Spinal cord (tissue), 9 donors: ENCODE measurements at regions not wholly inside any gene's neighbourhood (a gene's known extent, or its start where the extent isn't known, plus 50 kb on each side); places are given as distances from the start of the nearest gene placed in this dataset.

Source experiments
- DNase-seq, 6 donors: peaks; one replicate each; pipeline versions ENCODE4 v3.0.0 to v3.0.0-alpha.2; 2013 to 2015; ENCODE audit warnings: low spot score in 6 of 6, low read depth in 4 of 6
- H3K27ac ChIP-seq: one replicate; pipeline ENCODE4 v1.5.1; 2013; ENCODE audit warnings: low read depth, low read length, control low read depth
- H3K27me3 ChIP-seq: one replicate; pipeline ENCODE4 v1.6.1; 2013; ENCODE audit warnings: low read length; ENCODE audit not compliant: control insufficient read depth, insufficient read depth
- H3K36me3 ChIP-seq: one replicate; pipeline ENCODE4 v1.6.1; 2013; ENCODE audit warnings: low read length; ENCODE audit not compliant: control insufficient read depth, insufficient read depth
- H3K4me1 ChIP-seq: one replicate; pipeline ENCODE4 v1.6.1; 2013; ENCODE audit warnings: low read length; ENCODE audit not compliant: control insufficient read depth, insufficient read depth
- H3K4me3 ChIP-seq: one replicate; pipeline ENCODE4 v1.5.1; 2013; ENCODE audit warnings: low read depth, low read length, control low read depth
- H3K9me3 ChIP-seq: one replicate; pipeline ENCODE4 v1.6.1; 2013; ENCODE audit warnings: low read length; ENCODE audit not compliant: control insufficient read depth, insufficient read depth
- WGBS: methylation state at CpG from one replicate; pipeline ENCODE4 v1.1.5; 2013; ENCODE audit warnings: missing lambda C conversion rate; ENCODE audit not compliant: insufficient coverage; 5-methylcytosine and 5-hydroxymethylcytosine counted together
- donor health status: healthy.

DNA sequence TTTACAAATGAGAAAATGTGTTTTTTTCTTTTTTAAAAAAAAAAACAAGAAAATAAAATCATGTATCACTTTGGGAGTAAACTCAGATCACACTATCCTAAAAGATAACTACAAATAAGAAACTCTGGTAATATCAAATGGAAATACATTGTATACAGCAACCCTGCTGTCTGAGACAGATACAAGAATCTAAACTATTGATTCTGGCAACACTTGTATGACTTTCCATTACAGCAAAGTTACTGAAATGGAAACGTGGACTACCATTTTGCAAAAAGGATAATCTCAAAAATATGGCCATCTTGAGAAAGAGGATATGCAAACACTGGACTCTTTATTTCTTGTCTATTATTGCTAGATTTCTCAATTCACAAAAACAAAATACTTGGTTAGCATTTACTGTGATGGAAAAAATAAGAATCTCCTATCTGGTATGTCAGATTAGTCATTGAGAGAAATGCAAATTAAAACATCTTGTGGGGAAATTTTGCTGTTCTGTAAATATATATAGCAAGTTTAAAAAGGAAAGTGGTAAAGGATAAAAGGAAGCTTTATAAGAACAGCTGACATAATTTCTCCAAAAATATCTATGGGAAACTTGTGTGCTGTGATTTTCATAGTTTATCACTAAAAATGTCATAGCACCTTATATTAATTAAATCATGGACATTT, 112.9 kb upstream of the FER start:
- Histone ChIP-seq H3K9me3 (no peaks in the 10 kb centered on the region), H3K4me3 (no peak overlapping the region), H3K4me1 (no peaks in the 10 kb centered on the region), H3K36me3 (no peaks in the 10 kb centered on the region), H3K27ac (no peak overlapping the region), H3K27me3 (no peaks in the 10 kb centered on the region)
- no peak for DNase-seq
- no CpG with 5 or more reads among the region's 1 CpG for WGBS

DNA sequence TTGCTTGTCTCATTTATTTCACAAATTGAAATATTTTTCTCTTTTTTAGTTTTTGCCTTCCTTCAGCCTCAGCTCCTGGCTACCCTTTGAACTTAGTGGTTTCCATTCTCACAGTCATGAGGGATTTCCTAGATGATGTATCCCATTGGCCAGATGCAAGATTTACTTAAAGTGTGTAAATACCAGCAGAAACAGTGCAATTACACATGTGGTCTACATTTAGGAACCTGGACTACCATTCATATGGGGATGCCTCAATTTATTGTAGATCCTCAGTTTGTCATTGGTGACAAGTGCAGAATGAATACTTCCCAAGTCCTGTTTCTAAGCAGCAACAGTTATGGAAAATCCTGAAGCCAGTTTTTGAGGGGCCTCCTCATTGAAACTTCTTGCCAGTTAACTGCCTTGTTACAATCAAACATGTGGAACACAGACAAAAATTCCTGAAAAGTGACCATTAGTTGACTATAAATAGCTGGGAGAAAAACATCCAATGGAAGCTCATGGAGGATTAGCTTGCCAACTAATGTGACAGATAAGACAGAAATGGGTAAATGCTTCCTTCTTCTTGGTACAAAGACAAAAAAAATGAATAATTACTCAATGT, 113.6 kb upstream of the FER start:
- H3K9me3 ChIP-seq, result no peaks in the 10 kb centered on the region
- no peak overlapping the region for H3K27ac ChIP-seq
- no peaks in the 10 kb centered on the region for H3K4me1 ChIP-seq
- no peak for DNase-seq
- no peaks in the 10 kb centered on the region for H3K27me3 ChIP-seq
- no peak overlapping the region for H3K4me3 ChIP-seq
- H3K36me3 ChIP-seq, result no peaks in the 10 kb centered on the region

DNA sequence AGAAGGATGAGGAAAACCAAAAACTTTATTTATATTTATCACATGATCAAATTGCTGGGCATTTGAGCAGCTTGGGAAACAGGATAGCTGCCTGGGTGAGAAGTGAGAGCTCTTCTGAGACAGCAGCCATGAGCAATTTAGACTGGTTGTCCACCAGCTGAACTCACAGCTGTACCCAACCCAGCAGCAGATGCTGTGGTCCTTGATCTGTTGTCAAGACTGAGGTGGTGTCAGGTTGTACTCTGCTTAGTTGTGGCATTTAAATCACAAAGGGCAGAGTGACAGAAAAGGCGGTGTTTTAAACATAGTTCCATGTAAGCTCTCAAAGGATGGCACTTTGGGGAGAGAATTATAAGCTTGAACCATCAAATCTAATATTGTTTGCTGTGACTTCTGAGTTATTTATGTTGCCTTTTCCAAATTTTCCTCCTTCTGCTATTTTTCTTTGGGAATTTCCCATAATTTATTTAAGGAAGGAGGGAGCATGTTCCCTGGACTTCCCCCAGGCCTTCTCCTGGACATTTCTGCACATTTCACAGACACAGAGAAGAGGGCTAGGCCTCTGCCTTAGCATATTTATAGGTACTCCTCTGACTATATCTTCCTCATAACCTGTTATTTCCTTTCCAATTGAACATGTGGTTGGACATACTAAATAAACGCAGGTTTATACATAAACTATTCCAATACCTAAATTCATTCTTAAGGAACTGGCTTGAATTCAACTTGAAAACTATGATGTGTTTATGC, 117.7 kb upstream of the FER start:
- Histone ChIP-seq H3K4me1 (no peaks in the 10 kb centered on the region), H3K4me3 (no peak overlapping the region)
- 100% methylated on average over 1 of the region's 2 CpGs for WGBS

DNA sequence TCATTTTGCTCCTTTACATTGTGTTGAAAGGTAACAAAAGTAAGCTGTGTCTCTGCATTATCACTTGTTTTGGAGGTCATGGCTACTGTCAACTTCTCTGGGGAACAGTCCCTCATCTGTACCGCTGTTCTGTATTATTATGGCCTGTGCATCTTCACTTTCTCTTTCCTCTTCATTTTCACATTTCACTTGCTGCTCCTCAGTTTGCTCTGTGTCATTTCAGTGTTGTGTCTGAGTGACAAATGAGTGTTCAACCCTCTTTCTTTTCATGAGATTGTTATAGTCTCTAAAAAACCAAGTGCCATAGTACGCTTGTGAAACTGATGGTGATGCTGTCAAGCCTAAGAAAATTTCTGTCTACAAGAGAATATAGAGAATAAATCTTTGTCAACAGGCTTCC, 122.0 kb upstream of the FER start:
- Histone ChIP-seq H3K27ac (no peak overlapping the region), H3K4me1 (no peaks in the 10 kb centered on the region), H3K36me3 (no peaks in the 10 kb centered on the region), H3K4me3 (no peak overlapping the region), H3K27me3 (no peaks in the 10 kb centered on the region), H3K9me3 (no peaks in the 10 kb centered on the region)
- peak in 1 of 6 donors; percentile 46 for DNase-seq
- WGBS, result no CpG with 5 or more reads among the region's 2 CpGs

More for the DNA sequence above, 117.7 kb upstream of the FER start:
- no peak for DNase-seq
- no peaks in the 10 kb centered on the region for H3K36me3 ChIP-seq
- no peaks in the 10 kb centered on the region for H3K9me3 ChIP-seq
- no peaks in the 10 kb centered on the region for H3K27me3 ChIP-seq
- H3K27ac ChIP-seq, result no peak overlapping the region

DNA sequence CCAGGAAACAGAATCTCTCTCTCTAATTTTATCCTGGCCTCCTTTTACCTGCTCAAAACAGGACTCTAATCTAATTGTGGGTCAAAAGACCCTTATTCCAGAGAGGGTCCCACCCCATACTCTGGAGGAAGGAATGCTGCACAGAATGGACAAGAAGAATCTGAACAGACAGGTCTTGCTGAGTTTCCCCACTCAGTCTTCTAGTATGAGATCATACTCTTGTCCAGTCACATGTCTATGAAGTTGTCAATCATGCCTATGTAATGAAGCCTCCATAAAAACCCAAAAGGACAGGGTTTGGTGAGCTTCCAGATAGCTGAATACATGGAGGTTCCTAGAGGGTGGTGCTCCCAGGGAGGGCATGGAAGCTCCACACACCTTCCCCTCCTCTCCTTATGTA, 123.9 kb upstream of the FER start:
- Histone ChIP-seq H3K27me3 (no peaks in the 10 kb centered on the region), H3K36me3 (no peaks in the 10 kb centered on the region), H3K4me1 (no peaks in the 10 kb centered on the region), H3K9me3 (no peaks in the 10 kb centered on the region), H3K4me3 (no peak overlapping the region), H3K27ac (no peak overlapping the region)
- DNase-seq, result no peak

DNA sequence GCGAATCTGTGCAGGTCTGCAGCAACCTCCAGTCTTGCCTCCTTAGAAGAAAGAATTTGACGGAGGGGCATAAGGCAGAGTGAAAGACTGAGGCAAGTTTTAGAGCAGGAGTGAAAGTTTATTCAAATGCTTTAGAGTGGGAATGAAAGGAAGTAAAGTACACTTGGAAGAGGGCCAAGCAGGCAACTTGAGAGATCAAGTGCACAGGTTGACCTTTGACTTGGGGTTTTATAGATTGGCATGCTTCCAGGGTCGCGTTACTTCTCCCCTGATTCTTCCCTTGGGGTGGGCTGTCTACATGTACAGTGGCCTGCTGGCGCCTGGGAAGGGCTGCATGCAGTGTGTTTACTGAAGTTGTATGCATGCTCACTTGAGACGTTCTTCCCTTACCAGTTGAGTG, 127.2 kb upstream of the FER start:
- Histone ChIP-seq H3K27ac (no peak overlapping the region), H3K4me1 (no peaks in the 10 kb centered on the region), H3K27me3 (no peaks in the 10 kb centered on the region), H3K4me3 (no peak overlapping the region), H3K9me3 (no peaks in the 10 kb centered on the region), H3K36me3 (no peaks in the 10 kb centered on the region)
- no peak for DNase-seq
- 71% methylated on average over 6 of the region's 6 CpGs for WGBS

DNA sequence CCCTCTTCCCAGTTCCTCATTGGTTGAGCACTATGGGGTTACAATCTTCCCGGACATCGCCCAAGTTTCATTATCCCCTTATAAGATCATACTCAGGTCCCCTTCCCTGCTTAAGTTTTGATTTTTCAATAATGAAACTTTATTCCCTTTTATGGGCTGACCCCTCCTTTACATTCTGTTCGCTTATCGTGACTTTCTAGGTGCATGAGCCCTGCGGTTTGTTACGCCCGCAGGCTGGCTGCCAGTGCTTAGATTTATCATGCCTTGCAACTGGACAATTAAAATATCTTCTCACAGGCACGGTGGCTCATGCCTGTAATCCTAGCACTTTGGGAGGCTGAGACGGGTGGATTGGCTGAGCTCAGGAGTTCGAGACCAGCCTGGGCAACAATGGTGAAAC, 127.9 kb upstream of the FER start:
- WGBS, result 94% methylated on average over 10 of the region's 10 CpGs
- Histone ChIP-seq H3K27ac (no peak overlapping the region), H3K36me3 (no peaks in the 10 kb centered on the region), H3K4me3 (no peak overlapping the region), H3K4me1 (no peaks in the 10 kb centered on the region), H3K9me3 (no peaks in the 10 kb centered on the region), H3K27me3 (no peaks in the 10 kb centered on the region)
- DNase-seq, result no peak

DNA sequence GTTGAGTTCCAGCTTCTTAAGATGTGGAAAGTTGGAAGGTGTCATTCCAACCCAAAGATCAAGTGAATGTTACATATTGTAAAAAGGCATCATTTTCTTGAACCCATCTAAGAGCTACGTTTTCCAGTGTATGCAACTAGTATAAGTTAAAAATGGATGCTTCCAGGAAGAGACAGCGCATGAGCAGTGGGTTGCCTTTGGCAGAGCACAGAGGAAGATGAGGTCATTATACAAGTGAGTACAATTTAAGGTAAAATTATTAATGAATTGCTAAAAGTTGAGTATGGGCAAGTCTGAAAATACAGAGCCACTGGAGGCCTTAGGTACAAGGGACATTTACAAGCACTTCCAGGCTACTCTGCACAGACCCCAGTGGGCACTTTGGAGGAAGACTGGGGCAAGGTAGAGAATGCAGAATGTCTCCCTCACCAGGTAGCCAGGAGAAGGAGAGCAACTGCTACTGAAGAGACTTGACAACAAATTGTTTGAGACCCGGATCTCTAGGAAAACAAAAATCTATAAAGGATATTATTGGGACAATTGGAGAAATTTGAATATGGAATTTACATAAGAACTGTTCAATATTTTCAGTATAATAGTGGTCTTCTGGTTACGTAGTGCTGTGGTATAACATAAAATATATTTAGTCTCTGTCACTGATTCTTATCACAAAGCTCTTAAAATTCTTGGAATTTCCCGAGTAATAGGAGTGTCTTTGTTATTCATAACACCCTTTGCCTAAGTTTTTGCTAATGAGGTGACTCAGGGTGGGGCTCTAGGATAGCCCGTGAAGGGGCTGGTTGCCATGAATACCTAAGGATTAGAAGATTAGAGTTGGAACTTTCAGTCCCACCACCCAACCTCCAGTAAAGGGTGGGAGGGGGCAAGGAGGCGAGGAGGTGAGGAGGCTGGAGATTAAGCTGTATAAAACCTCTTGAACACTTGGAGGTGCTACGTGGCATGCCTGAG, 129.9 kb upstream of the FER start:
- 93% methylated on average over 3 of the region's 8 CpGs for WGBS
- no peak for DNase-seq
- Histone ChIP-seq H3K36me3 (no peaks in the 10 kb centered on the region), H3K27ac (no peak overlapping the region), H3K4me3 (no peak overlapping the region), H3K27me3 (no peaks in the 10 kb centered on the region), H3K9me3 (no peaks in the 10 kb centered on the region), H3K4me1 (no peaks in the 10 kb centered on the region)

DNA sequence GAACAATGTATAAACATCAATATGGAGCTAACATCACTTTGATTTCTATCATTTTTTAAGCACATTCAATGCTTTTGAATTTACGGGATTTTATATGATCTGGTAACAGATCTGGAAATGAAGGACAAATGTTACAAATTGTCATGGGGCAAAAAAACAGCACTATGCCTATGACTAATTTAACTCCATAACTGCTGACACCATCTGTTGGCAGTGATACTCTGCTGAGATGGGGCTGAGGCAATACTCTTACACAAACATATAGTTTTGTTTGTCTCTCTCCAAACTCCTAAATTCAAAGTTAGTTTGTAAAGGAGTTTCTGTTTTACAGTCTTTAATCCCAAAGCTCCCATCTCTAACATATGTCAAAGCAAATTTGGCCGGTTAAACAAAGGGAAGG, 132.5 kb upstream of the FER start:
- H3K4me3 ChIP-seq, result no peak overlapping the region
- no peak for DNase-seq
- no peak overlapping the region for H3K27ac ChIP-seq
- peaks cover 4% of the 10 kb centered on the region for H3K9me3 ChIP-seq
- no peaks in the 10 kb centered on the region for H3K27me3 ChIP-seq
- no peaks in the 10 kb centered on the region for H3K36me3 ChIP-seq
- H3K4me1 ChIP-seq, result no peaks in the 10 kb centered on the region
- WGBS, result no CpG with 5 or more reads among the region's 2 CpGs
